ENCODE measurements at regions not wholly inside any gene's neighbourhood (a gene's known extent, or its start where the extent isn't known, plus 50 kb on each side); places are given as distances from the start of the nearest gene placed in this dataset.

DNA sequence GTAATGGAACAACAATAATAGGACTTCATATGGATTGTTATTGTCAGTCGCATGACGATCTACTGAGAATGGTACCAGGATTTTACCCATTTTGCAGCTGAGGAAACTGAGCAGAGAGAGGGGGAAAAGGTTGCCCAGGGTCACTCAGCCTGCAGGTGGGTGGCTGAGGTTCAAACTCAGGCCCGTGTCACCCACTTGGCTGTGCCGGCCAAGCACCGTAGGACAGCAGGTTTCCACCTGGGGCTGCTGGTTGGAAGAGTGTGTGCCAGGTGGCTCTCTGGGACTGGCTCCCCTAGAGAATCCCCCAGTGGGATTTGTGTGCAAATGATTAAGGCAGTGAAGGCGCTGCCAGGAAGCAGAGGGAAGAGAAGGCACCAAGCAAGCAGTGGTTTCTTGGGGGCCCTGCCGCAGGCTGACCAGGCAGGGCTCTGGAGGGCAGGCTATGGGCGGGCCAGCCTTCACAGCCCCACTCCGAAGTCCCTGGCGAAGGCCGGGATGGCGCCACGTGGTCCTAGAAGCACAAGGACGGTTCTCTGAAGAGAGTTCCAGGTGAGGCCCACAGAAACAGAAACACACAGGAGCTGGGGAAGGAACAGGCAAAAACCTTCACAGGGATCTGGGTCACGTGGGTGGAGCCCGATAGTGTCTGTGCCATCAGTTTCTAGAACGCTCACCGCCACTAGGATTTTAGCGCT is 163.5 kb downstream of the IRF8 start:
- no peak for TF ChIP-seq CTCF (IDR thresholded peaks at IDR 0.05; ENCODE audit: insufficient read depth, missing control alignments)
- DNase-seq (ENCODE audit: insufficient read length, low spot score) (no peak), FAIRE-seq (no peak)

DNA sequence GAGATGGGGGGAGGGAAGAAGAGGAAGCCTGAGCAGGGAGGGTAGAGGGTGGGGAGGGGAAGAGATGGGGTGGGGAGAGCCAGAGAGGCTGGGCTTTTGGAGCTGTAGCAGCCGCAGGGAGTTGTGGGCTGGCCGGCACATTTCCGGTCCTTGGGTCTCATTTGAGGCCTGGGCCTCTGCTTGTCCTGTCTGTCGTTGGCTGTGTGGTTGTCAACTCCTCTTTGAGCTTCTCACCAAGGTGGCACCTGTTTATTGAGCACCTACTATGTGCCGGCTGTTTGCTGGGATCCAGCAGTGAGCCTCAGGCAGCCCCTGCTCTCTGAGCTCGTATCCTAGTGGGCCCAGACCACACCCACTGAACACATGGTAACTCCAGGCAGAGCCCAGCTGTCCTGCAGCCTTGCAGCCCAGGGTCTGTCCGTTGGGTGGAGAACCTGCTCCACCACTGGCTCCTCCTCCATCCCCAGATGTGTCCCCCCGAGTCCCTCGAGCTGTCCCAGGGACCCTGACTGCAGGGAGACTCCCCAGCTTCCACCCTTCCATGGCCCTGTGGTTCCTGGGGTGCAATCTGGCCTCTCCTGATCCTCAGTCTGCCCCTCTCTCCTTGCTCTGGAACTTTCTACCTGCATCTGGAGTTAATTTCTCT is 164.9 kb downstream of the IRF8 start:
- no peak for DNase-seq (ENCODE audit: insufficient read length, low spot score)
- TF ChIP-seq CTCF (IDR thresholded peaks at IDR 0.05; ENCODE audit: insufficient read depth, missing control alignments) = no peak
- FAIRE-seq = no peak

DNA sequence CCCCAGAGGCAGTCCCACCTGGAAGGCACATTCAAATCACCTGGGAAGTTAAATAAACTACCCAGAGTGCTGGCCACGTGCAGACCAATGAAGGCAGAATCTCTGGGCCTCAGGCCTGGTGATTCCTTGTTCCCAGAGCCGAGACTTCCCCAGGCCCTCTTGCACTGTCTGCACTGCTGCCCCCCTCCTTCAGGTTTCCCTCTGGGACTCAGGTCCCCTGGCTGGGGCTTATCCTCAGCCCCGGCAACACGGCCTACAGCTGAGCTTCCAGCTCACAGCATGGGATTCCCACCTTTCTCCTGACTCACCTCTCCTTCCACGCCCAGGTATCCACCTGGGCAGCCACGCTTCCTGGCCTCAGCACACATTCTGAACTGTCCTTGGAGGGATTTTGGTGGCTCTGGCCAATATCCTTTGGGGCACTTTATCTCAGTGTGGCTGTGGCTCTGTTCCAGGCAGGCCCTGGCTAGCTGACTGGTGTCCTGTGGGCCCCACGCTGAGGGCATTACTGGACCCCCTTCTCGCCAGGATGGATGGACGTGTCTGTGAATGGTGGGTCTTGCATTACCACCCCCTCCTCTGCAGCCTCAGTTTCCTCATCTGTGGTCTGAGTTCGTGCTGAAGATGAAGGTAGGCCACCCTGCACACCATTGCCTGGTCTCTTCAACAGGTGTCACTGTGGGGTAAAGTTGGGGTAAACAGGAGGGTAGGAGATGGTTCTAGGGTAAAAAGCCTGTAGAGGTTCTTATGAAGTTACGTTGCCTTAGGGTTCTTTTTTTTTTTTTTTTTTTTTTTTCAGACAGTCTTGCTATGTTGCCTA is 165.7 kb downstream of the IRF8 start:
- TF ChIP-seq CTCF (IDR thresholded peaks at IDR 0.05; ENCODE audit: insufficient read depth, missing control alignments) = no peak
- DNase-seq (ENCODE audit: insufficient read length, low spot score) (no peak), FAIRE-seq (no peak)

- no peak for TF ChIP-seq CTCF (IDR thresholded peaks at IDR 0.05; ENCODE audit: insufficient read depth, missing control alignments)
- DNase-seq (ENCODE audit: insufficient read length, low spot score) (no peak), FAIRE-seq (no peak)
Observed at GRCh38 chr16:86065711-86066110, 166.7 kb downstream of the IRF8 start.

DNA sequence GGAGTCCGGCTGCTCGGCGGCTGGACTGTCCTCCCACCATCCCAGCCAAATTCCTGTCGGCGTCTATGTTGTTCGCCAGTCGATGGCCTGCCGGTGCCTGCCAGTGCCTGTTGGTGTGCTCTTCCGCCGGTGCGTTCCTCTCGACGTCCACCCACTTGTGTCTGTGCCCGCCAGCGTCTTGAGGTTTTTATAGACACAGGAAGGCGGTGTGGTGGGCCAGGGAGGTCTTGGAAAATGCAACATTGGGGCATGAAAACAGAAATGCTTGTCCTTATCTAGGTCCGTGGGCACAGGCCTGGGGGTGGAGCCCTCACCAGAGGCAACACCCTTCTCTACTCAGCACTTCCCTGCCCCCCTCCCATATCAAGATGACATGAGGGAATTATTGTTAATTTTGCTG is 167.8 kb downstream of the IRF8 start:
- FAIRE-seq (no peak), DNase-seq (ENCODE audit: insufficient read length, low spot score) (no peak)
- TF ChIP-seq CTCF (IDR thresholded peaks at IDR 0.05; ENCODE audit: insufficient read depth, missing control alignments) = no peak

- no peak for DNase-seq (ENCODE audit: insufficient read length, low spot score)
- no peak for TF ChIP-seq CTCF (IDR thresholded peaks at IDR 0.05; ENCODE audit: insufficient read depth, missing control alignments)
- no peak for FAIRE-seq
Observed at GRCh38 chr16:86067516-86067915, 168.6 kb downstream of the IRF8 start.
